HG02763 (cell line): ENCODE measurements at regions not wholly inside any gene's neighbourhood (a gene's known extent, or its start where the extent isn't known, plus 50 kb on each side); places are given as distances from the start of the nearest gene placed in this dataset.
"Not testable (repeated sequence)": the region's sequence is repeated elsewhere in the genome, so short reads cannot be mapped to it uniquely, and the experiment has no call there.

Experiments used
- ATAC-seq: cut with Tn5 transposase; IDR thresholded peaks from one replicate; pipeline ENCODE4 v1.9.1; 2021; ENCODE audit warnings: mild to moderate bottlenecking, moderate library complexity; ENCODE audit not compliant: unreplicated experiment

DNA sequence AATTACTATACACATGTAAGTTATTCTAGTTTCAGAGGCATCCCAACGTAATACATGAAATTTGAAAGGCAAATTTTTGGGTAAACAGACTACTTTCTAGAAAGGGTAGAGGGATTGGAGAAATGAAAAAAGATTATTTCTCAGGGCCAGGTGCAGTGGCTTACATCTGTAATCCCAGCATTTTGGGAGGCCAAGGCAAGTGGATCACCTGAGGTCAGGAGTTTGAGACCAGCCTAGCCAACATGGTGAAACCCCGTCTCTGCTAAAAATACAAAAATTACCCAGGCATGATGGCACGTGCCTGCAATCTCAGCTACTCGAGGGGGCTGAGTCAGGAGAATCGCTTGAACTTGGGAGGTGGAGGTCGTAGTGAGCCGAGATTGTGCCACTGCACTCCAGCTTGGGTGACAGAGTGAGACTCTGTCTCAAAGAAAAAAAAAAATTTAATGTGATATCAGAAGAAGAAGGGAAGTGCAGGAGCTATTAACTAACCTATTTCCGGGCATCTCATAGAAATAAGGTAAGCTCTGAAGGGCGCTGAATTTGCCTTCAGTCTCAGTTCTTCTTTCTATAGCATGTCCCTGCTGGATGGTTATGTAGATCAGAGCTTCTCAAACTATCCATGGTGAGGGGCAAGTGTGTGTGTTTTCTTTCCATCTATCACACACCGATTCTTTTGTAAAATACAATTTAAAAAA is 100.3 kb upstream of the MTHFD1L start:
- peak; percentile 82 for ATAC-seq

GRCh38 chr6:150766201-150766997 is 99.1 kb upstream of the MTHFD1L start:
- ATAC-seq: no peak

DNA sequence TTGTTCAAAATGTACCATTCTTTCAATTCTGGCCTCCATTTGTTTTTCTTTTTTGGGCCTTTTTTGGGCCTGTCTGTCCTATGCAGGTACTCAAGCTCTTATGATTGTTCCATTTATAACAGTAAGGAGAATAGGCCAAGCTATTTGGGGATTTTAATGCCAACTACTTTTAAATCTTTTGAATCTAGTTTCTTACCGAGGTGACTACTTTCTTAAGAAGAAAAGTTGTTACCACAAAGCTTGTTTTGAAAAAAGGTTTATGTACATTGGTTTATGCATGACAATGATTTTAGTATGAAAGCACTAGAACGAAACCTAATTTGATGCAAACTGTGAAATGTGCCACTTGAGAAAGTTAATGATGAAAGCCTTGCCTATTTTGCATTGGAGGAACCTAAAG is 98.3 kb upstream of the MTHFD1L start:
- ATAC-seq: no peak

DNA sequence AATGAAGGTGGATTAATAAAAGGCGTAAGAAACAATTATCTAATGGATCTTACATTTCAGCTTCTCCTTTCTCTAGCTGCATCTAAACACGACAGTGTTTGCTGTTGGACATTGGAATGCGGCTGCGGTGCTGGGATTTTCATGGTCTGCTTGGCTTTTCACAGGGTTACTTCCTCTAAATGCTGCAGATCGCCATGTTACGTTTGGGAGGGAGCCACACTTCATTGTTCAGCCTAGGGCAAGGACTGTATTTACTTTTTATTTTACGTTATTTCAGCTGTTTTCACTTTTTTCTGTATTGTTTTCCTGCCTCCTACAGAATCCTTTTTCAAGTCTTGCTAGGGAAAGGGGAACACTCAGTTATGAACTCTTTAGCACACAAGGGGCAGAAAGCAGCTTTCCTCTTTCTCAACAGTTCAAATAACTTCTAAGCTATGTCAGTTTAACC is 97.9 kb upstream of the MTHFD1L start:
- no peak for ATAC-seq

DNA sequence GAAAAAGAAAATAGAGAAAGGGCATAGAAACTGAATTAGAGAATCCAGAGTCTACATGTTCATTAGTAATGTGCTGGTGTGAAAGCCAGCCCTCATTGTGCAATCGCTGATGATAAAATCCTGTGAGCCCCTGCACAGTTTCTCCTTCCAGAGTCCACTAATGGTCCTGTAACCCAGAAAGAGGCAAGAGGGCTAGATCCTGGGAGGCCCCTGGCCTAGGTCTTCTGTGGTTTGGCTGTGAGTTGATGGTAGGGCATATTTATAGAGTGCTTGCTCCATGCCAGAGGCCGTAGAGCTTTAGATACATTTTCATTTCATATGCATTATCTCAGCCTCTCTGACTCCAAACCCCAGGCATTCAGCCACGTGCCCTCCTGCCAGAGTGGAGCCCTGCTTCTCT is 94.9 kb upstream of the MTHFD1L start:
- no peak for ATAC-seq

DNA sequence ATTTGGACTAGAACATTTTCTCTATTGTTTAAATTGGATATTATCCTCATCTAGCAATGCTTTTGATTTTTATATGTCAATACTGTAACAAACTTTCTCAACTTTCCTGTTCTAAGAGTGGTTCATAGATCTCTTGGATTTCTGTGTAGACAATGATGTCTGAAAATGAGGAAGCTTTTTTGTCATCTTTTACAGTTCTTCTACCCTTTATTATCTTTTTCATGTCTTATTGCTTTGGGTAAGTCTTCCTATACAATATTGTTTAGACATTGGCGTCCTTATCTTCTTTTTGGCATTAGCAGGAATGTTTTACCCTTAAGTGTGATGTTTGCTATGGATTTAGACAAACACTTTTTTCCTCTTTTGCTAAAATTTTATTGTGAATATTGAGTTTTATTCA is 91.5 kb upstream of the MTHFD1L start:
- no peak for ATAC-seq

DNA sequence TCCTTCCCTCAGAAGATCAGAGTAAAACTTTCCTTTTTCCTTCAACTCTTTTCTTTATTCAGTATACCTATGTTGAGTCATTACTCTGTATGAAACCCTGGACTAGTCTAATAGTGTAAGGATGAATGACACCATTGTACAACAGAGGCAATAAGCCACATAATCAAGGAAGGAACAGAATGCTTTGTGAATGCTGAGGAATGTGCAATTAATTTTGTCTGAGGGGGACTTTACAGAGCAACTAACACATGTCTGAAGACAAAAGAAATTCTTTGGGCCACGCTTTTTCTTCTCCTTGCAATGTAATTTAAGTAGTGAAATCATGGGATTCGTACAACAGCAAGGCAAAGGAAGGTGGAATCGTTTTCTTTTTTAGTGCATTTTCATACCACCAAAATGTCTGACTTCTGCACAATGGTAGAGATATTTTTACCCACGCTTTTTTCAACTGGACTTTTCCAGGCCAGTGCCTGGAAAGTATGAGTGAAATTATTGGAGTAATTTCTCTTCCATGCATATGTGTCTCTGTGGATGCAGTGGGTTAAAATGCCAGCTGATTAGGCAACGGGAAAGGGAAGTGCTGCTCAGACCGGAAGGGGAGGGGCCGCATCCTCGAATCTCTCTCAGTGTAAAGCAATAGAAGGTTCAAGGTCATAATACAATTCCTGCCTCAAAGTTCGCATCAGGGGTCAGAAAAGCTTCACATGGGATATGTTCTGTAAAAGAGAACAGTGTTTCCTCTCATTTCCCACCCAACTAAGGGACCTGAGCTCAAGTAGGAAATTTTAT is 89.9 kb upstream of the MTHFD1L start:
- ATAC-seq: no peak

- no peak for ATAC-seq
These were observed 87.8 kb upstream of the MTHFD1L start for GRCh38 chr6:150777736-150778135.

DNA sequence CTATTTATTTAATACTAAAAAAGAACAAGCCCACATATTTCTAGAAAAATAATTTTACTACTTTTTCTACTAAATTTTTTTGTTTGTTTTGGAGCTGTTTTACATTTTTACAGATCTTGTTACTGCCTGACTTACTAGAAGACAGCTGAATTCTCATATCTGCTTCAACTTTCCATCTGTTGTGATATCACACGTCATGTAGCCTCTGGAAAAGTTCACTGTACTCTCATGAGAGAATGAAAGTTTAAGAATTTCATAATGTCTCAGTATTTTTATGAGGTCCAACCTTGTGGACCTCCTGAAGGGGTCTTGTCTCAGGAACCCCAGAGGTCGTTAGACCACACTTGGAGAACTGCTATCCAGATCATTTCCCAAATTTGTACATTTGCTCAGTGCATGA is 81.7 kb upstream of the MTHFD1L start:
- no peak for ATAC-seq

DNA sequence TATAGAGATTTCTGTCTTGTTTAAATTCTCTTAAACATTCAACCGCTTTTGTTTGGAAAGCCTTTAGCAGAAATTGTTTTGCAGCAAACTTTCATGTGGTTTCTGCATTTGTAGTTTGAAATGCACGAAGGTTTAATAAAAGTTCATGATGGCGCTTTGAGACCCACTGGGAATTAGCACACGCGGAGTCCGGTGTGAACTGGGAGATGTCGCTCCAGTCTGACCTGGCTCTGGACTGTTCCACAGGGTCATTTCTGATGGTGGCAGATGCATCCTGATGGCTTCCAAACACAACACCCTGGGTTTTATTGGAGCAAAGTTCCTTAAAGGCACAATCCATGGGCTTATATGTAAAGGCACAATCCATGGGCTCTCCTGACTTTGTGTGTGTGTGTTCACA is 78.1 kb upstream of the MTHFD1L start:
- no peak for ATAC-seq

DNA sequence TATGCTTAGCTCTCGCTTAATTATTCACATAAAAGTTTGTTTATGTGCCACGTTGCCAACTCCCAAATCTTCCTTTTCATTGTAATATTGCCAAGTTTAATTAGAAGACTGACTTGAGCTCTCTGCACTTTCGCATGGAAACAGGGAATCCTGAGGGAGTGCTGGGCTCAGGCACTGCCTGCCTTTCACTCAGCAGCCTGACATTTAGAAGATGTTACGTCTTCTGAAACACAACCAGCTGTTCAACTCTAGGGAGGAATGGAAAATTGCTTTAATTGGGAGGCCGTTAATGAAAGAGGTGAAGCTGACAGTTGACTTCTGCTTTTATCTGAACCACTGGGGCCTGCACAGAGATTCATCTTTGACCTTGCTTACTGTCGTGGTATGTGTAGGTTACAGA is 77.4 kb upstream of the MTHFD1L start:
- ATAC-seq: no peak

- ATAC-seq: not testable (repeated sequence)
These were observed 75.6 kb upstream of the MTHFD1L start for GRCh38 chr6:150789906-150790305.

- no peak for ATAC-seq
These were observed 73.8 kb upstream of the MTHFD1L start for GRCh38 chr6:150791717-150792116.

GRCh38 chr6:150797949-150798348 is 67.6 kb upstream of the MTHFD1L start:
- ATAC-seq: no peak

DNA sequence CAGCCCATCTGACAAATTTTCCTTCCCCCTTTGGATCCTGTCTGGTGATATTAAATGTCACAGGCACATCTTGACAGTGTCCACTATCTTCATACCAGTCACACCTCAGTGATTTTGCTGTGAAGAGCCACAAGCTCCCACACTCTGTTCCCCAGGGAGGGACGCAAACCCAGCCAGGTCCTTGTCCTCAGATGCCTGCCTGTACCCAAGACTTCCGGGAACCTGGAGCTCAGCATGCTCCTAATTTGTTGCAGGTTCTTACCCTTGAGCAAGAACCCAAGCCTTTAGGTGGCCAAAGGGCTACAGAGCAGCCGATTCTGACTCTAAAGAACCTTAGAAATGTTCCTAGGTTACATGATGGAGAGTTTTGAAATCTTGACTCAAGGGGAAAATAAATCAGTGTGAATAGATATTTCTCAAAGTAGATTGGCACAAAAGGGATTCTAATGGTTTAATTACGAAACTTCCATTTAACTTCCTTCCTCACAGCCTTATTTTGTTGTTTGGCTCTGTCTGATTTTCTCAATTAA is 66.2 kb upstream of the MTHFD1L start:
- ATAC-seq: no peak

DNA sequence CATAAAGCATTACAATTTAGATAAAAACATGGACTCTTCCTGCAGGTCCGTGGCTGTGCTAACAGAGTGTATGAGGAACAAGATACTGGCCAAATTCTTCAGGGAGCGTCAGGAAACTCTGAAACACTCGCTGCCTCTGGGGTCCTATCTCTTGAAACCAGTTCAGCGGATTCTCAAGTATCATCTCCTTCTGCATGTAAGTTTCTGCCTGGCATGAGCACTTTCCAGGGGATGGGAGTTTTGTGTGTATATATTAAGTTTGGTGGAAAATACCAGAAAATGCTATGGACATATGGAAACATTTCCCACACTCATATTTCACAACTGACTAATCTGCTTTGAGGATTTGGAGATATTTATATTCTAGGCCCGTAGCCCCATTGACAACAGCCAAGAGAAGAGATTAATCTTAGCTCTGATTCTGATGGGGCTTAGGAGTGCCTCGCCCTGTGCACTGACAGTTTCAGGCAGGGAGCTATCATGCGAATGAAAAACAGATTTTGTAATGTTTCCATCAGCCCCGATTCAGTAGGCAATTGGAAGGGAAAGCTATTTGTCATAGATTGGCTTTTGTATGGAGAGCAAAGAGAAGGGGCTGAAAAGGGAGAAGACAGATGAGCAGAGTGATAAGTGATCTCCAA is 64.7 kb upstream of the MTHFD1L start:
- ATAC-seq: no peak

DNA sequence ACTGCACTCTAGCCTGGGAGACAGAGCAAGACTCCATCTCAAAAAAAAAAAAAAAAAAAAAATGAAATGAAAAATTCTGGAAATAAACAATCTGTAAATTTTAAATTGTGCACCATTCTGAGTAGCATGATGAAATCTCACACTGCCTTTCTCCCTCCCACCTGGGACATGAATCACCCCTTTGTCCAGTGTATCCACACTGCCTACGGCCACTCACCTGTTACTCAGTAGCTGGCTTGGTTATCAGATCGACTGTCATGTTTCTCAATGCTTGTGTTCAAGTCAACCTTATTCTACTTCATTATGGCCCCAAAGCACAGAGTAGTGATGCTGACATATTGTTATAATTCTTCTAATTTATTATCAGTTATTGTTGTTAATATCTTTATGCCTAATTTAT is 58.7 kb upstream of the MTHFD1L start:
- no peak for ATAC-seq

DNA sequence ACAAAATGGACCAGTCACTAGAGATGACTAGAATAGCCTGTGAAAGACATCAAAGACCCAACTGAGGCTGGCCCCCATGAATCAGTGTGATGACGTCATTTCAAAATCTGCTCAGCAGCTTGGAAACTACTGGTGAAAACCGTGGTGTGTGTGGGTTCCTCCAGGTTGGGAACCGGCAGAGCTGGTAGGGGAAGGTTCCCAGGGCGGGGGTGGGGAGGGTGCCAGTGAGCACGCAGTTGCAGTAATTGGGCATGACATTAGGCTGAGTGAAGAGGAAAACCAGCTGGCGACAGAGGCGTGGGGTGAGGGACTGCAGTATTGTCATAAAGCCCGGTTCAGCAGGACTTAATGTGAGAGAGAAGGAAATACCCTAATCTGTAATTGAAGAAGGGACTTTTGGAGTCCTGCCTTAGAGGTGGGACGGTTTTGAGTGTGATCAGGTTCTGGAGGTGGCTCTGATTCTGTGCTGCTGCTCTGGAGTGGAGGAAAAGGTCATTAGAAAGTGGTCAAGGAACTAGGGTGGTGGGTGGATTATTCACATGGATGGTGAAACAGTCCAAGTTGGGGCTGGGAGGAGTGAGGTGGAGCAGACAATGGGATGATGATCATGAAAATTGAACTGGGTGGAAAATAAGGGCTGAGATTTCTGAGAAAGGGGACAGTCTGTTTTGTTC is 52.0 kb upstream of the MTHFD1L start:
- peak; percentile 53 for ATAC-seq

GRCh38 chr6:150813993-150814359 is 51.5 kb upstream of the MTHFD1L start:
- peak; percentile 56 for ATAC-seq
